PC-9 (cell line): ENCODE measurements at regions not wholly inside any gene's neighbourhood (a gene's known extent, or its start where the extent isn't known, plus 50 kb on each side); places are given as distances from the start of the nearest gene placed in this dataset.

ENCODE experiments used
- BruUV-seq: library from RNA; stranded (reverse); fragments of 400-500 nt; replicated peaks from 2 replicates; lab custom pipeline; 2021; lab: Mats Ljungman, UMichigan
- CTCF ChIA-PET: fragments of 300-600 bp; sonication (Branson Sonifier 250); formaldehyde crosslinking; loops from one replicate; lab custom pipeline; 2022; ENCODE audit warnings: antibody characterized with exemption; lab: Charles Lee
- POLR2A ChIA-PET: fragments of 300-600 bp; sonication (Branson Sonifier 250); formaldehyde crosslinking; loops from one replicate; lab custom pipeline; 2022; ENCODE audit warnings: antibody characterized with exemption; ENCODE audit not compliant: unreplicated experiment; lab: Charles Lee
- DNase-seq, 2 experiments: peaks; one replicate each; pipeline versions ENCODE4 v3.0.0 to v3.0.0-alpha.2; 2015 to 2022; ENCODE audit warnings: mixed read lengths in 1 of 2
- H2AFZ ChIP-seq: fragments of 200-600 bp; sonication (generic); 2 replicates; pipeline ENCODE4 v1.8.1; 2017; ENCODE audit warnings: antibody characterized with exemption
- H3F3A ChIP-seq: fragments of 200-600 bp; sonication (generic); 2 replicates; pipeline ENCODE4 v1.8.1; 2017; ENCODE audit warnings: antibody characterized with exemption, mild to moderate bottlenecking, low read depth; ENCODE audit not compliant: insufficient read depth
- H3K27ac ChIP-seq: fragments of 200-600 bp; sonication (generic); 2 replicates; pipeline ENCODE4 v1.6.1; 2016; ENCODE audit warnings: mixed run types
- H3K27me3 ChIP-seq: fragments of 200-600 bp; sonication (generic); 2 replicates; pipeline ENCODE4 v1.6.1; 2016; ENCODE audit warnings: low read depth, mixed run types; ENCODE audit not compliant: insufficient read depth
- H3K36me3 ChIP-seq: fragments of 200-600 bp; sonication (generic); 2 replicates; pipeline ENCODE4 v1.6.1; 2016; ENCODE audit warnings: low read depth, mixed run types
- H3K4me1 ChIP-seq: fragments of 200-600 bp; sonication (generic); replicated peaks from 2 replicates; pipeline ENCODE4 v1.6.1; 2016; ENCODE audit warnings: mixed run types; ENCODE audit not compliant: insufficient read depth
- H3K4me2 ChIP-seq: fragments of 200-600 bp; sonication (generic); 2 replicates; pipeline ENCODE4 v1.6.1; 2017; ENCODE audit warnings: mixed run types
- H3K4me3 ChIP-seq: fragments of 200-600 bp; sonication (generic); 2 replicates; pipeline ENCODE4 v1.6.1; 2016; ENCODE audit warnings: mixed run types
- H3K79me2 ChIP-seq: fragments of 200-600 bp; sonication (generic); 2 replicates; pipeline ENCODE4 v1.6.1; 2017; ENCODE audit warnings: low read depth, mixed run types
- H3K9me2 ChIP-seq: fragments of 200-600 bp; sonication (generic); 2 replicates; pipeline ENCODE4 v1.8.1; 2017; ENCODE audit warnings: mild to moderate bottlenecking; ENCODE audit not compliant: insufficient read depth
- H3K9me3 ChIP-seq: fragments of 200-600 bp; sonication (generic); 2 replicates; pipeline ENCODE4 v1.8.1; 2016; ENCODE audit warnings: low read depth; ENCODE audit not compliant: insufficient read depth
- H4K20me1 ChIP-seq: fragments of 200-600 bp; sonication (generic); 2 replicates; pipeline ENCODE4 v1.8.1; 2017; ENCODE audit not compliant: insufficient read depth
- CTCF ChIP-seq: fragments of 200-600 bp; sonication (generic); conservative IDR thresholded peaks from 2 replicates; pipeline ENCODE4 v1.6.1; 2017; ENCODE audit warnings: mixed run types, antibody characterized with exemption, mild to moderate bottlenecking, moderate library complexity
- EZH2 ChIP-seq: fragments of 200-600 bp; sonication (generic); IDR thresholded peaks from 2 replicates; pipeline ENCODE4 v1.8.0; 2017; ENCODE audit warnings: antibody characterized with exemption, low read depth
- intact Hi-C: fragments of 100-400 bp; cut with micrococcal nuclease; formaldehyde crosslinking; loops from one replicate; pipeline ENCODE4 v1.10.0; 2022; ENCODE audit not compliant: unreplicated experiment

- TF ChIP-seq CTCF: no peak
- no peak for TF ChIP-seq EZH2
- Histone ChIP-seq H3K4me3 (no peak overlapping the region), H3K4me1 (no peaks in the 10 kb centered on the region), H3K4me2 (no peak overlapping the region), H3K36me3 (no peaks in the 10 kb centered on the region), H3K9me2 (no peaks in the 10 kb centered on the region), H3K9me3 (no peaks in the 10 kb centered on the region), H3K79me2 (no peaks in the 10 kb centered on the region), H2AFZ (no peak overlapping the region), H3K27me3 (no peaks in the 10 kb centered on the region), H3F3A (no peaks in the 10 kb centered on the region), H4K20me1 (no peaks in the 10 kb centered on the region), H3K27ac (no peak overlapping the region)
- DNase-seq: no peak
- intact Hi-C loops: no loop called here
- BruUV-seq: no TSS peak
- ChIA-PET CTCF (no interaction called here), POLR2A (no interaction called here)
Measured at GRCh38 chr1:30635391-30635975, 87.9 kb downstream of the MATN1 start.

- ChIA-PET POLR2A (no interaction called here), CTCF (no interaction called here)
- H2AFZ ChIP-seq: no peak overlapping the region
- H3K27ac ChIP-seq: no peak overlapping the region
- intact Hi-C loops: no loop called here
- no peaks in the 10 kb centered on the region for H3K27me3 ChIP-seq
- no peak overlapping the region for H3K4me2 ChIP-seq
- no peaks in the 10 kb centered on the region for H3F3A ChIP-seq
- DNase-seq: no peak
- no peaks in the 10 kb centered on the region for H4K20me1 ChIP-seq
- H3K4me1 ChIP-seq: no peaks in the 10 kb centered on the region
- H3K79me2 ChIP-seq: no peaks in the 10 kb centered on the region
- TF ChIP-seq EZH2: no peak
- no peak for TF ChIP-seq CTCF
- H3K4me3 ChIP-seq: no peak overlapping the region
- H3K9me3 ChIP-seq: no peaks in the 10 kb centered on the region
- no TSS peak for BruUV-seq
- no peaks in the 10 kb centered on the region for H3K36me3 ChIP-seq
- H3K9me2 ChIP-seq: no peaks in the 10 kb centered on the region
Measured at GRCh38 chr1:30634507-30634906, 88.9 kb downstream of the MATN1 start.

- Histone ChIP-seq H3K36me3 (no peaks in the 10 kb centered on the region), H3K4me3 (no peak overlapping the region), H3K79me2 (no peaks in the 10 kb centered on the region), H3K4me2 (no peak overlapping the region), H3F3A (no peaks in the 10 kb centered on the region), H3K4me1 (no peaks in the 10 kb centered on the region), H3K27me3 (no peaks in the 10 kb centered on the region), H3K27ac (no peak overlapping the region), H2AFZ (no peak overlapping the region), H3K9me2 (no peaks in the 10 kb centered on the region), H4K20me1 (no peaks in the 10 kb centered on the region), H3K9me3 (no peaks in the 10 kb centered on the region)
- no TSS peak for BruUV-seq
- DNase-seq: no peak
- CTCF ChIA-PET: no interaction called here
- intact Hi-C loops: no loop called here
- TF ChIP-seq CTCF: no peak
- POLR2A ChIA-PET: no interaction called here
Measured at GRCh38 chr1:30633294-30633693, 90.1 kb downstream of the MATN1 start.
